OCI-LY1 (cell line): ENCODE measurements at regions not wholly inside any gene's neighbourhood (a gene's known extent, or its start where the extent isn't known, plus 50 kb on each side); places are given as distances from the start of the nearest gene placed in this dataset.

Experiments
- EZH2 ChIP-seq: fragments of 200-600 bp; sonication (generic), shearing (Covaris generic); IDR thresholded peaks from 2 replicates; pipeline ENCODE4 v1.8.0; 2017; ENCODE audit warnings: borderline replicate concordance, mixed run types, mild to moderate bottlenecking, antibody characterized with exemption, low read length, moderate library complexity, mixed read lengths
- TF ChIP-seq, protein P1 (sequence below): fragments of 200-600 bp; sonication (generic), shearing (Covaris generic); IDR thresholded peaks from 2 replicates; pipeline ENCODE4 v1.5.1; 2017; ENCODE audit warnings: mild to moderate bottlenecking, antibody characterized with exemption, low read length, moderate library complexity, mixed read lengths

DNA sequence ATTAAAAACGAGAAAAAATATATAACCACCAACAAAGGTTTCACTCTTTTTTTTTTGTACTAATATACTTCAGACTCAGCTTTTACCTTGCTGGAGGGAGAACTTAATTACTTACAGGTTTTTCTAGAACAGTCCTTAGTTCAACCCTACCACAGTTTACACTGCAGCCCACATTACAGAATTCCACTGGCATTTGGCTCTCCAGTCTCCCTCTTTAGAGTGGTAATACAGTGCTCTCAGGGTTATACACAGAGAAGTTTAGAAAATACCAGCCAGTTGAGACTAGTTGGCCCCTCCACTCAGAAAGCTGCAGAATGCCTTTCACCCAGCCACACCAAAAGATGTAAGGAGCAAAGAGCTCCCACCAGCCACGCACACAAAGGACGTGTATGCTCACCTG lies 122.3 kb upstream of the DIO3 start:
- TF ChIP-seq, protein P1, sequence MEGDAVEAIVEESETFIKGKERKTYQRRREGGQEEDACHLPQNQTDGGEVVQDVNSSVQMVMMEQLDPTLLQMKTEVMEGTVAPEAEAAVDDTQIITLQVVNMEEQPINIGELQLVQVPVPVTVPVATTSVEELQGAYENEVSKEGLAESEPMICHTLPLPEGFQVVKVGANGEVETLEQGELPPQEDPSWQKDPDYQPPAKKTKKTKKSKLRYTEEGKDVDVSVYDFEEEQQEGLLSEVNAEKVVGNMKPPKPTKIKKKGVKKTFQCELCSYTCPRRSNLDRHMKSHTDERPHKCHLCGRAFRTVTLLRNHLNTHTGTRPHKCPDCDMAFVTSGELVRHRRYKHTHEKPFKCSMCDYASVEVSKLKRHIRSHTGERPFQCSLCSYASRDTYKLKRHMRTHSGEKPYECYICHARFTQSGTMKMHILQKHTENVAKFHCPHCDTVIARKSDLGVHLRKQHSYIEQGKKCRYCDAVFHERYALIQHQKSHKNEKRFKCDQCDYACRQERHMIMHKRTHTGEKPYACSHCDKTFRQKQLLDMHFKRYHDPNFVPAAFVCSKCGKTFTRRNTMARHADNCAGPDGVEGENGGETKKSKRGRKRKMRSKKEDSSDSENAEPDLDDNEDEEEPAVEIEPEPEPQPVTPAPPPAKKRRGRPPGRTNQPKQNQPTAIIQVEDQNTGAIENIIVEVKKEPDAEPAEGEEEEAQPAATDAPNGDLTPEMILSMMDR, result no peak
- TF ChIP-seq EZH2, result no peak
